ENCODE measurements at regions not wholly inside any gene's neighbourhood (a gene's known extent, or its start where the extent isn't known, plus 50 kb on each side); places are given as distances from the start of the nearest gene placed in this dataset.

DNA sequence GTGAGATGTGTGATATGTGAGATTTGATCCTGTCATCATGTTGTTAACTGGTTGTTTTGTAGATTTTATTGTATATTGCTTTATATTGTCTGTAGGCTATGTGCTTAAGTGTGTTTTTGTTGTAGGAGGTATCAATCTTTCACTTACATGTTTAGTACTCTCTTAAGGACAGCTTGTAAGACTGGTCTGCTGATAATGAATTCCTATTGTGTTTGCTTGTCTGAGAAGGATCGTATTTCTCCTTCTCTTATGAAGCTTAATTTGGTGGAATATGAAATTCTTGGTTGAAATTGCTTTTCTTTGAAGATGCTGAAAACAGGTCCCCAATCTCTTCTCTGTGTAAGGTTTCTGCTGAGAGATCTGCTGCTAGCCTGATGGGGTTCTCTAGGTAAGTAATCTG lies 94.5 kb upstream of the ARHGAP5 start:
- CTCF ChIA-PET = interaction anchor here (0.6 kb wide), 1 partner anchor 1997 kb away, joined by 5 read pairs; no protein-coding TSS in a partner anchor
- Histone ChIP-seq H3K4me3 (ENCODE audit: low read depth, low read length) (no peak overlapping the region), H3K27ac (ENCODE audit: low read depth, low read length) (no peak overlapping the region), H3K27me3 (ENCODE audit: control insufficient read depth, insufficient read depth, low read length) (peaks cover 2% of the 10 kb centered on the region), H3K9me3 (ENCODE audit: control insufficient read depth, insufficient read depth, low read length) (no peaks in the 10 kb centered on the region)
- no peak for DNase-seq (ENCODE audit: low read depth, low spot score)
- POLR2A ChIA-PET = no interaction called here
- TF ChIP-seq CTCF (IDR thresholded peaks at IDR 0.05; ENCODE audit: low read depth, low read length) = no peak

DNA sequence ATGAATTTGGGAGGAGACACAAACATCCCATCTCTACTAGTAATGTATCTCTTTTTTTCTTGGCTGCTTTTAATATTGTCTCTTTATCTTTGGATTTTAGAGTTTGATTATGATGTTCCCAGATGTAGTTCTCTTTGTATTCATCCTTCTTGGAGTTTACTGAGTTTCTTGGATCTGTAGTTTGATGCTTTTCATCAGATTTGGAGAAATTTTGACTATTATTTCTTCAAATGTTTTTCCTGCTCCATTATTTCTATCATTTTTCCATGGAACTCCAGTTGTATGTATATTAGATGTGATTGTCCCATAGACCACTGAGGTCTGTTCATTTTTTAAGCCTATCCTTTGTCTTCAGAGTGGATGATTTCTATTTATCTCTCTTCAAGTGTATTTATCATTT lies 90.7 kb upstream of the ARHGAP5 start:
- DNase-seq (ENCODE audit: low read depth, low spot score) = no peak
- POLR2A ChIA-PET = no interaction called here
- Histone ChIP-seq H3K27ac (ENCODE audit: low read depth, low read length) (no peak overlapping the region), H3K27me3 (ENCODE audit: control insufficient read depth, insufficient read depth, low read length) (peaks cover 2% of the 10 kb centered on the region), H3K4me3 (ENCODE audit: low read depth, low read length) (no peak overlapping the region), H3K9me3 (ENCODE audit: control insufficient read depth, insufficient read depth, low read length) (no peaks in the 10 kb centered on the region)
- no peak for TF ChIP-seq CTCF (IDR thresholded peaks at IDR 0.05; ENCODE audit: low read depth, low read length)
- CTCF ChIA-PET = no interaction called here

DNA sequence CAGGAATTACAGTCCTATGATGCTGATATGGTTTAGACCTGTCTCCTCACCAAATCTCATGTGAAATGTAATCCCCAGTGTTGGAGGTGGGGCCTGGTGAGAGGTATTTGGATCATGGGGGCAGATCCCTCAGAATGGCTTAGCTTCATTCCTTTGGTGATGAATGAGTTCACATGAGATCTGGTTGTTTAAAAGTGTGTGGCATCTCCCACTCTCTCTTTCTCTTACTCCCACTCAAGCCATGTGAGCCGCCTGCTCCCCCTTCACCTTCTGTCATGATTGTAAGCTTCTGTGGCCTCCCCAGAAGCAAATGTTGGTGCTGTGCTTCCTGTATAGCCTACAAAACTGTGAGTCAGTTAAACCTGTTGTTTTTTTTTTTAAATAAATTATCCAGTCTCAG lies 89.4 kb upstream of the ARHGAP5 start:
- DNase-seq (ENCODE audit: low read depth, low spot score) = no peak
- Histone ChIP-seq H3K27me3 (ENCODE audit: control insufficient read depth, insufficient read depth, low read length) (peaks cover 2% of the 10 kb centered on the region), H3K27ac (ENCODE audit: low read depth, low read length) (no peak overlapping the region), H3K4me3 (ENCODE audit: low read depth, low read length) (no peak overlapping the region), H3K9me3 (ENCODE audit: control insufficient read depth, insufficient read depth, low read length) (no peaks in the 10 kb centered on the region)
- ChIA-PET CTCF (no interaction called here), POLR2A (no interaction called here)
- no peak for TF ChIP-seq CTCF (IDR thresholded peaks at IDR 0.05; ENCODE audit: low read depth, low read length)

DNA sequence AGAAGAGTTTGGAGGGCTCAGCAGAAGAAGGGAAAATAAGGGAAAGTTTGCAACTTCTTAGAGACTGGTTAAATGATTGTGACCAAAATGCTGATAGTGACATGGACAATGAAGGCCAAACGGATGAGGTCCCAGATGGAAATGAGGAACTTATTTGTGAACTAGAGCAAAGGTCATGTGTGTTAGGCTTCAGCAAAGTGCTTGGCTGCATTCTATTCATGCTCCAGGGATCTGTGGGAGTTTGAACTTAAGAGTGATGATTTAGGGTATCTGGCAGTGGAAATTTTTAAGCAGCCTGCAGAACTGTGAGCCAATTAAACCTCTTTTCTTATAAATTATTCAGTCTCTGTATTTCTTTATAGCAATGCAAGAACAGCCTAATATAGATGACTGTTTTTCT lies 88.9 kb upstream of the ARHGAP5 start:
- CTCF ChIA-PET = no interaction called here
- TF ChIP-seq CTCF (IDR thresholded peaks at IDR 0.05; ENCODE audit: low read depth, low read length) = no peak

DNA sequence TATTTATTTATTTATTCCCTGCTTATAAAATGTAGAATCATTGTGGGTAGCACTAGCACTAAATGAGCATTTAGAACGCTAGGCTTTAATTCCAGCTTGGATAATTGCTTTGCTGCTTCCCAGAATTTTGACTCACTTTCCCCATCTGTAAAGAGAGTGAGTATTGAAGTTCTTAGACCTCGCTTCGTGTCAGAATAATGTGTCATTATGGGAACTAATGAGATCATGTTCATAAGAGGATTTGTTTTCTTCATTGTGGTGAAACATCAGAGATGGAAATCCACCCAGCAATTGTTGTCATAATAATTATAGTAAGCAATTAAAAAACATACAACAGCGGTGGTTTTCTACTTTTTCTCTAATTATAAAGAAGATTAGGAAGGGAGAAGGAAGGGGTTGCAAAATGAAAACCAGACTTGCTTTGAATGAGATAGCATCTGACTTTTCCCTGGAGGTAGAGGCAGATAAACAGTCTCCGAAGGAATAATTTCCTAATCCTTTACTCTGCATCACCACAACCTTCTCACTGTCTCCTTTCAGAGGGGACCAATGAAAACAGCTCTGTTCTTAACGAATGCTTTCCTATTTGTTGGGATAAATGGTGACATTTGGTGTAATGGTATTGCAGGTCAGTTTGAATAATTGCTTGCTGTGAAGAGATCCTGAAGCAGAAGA lies 86.8 kb upstream of the ARHGAP5 start:
- CTCF ChIA-PET = interaction anchor here (0.6 kb wide), 1 partner anchor 233 kb away, joined by 3 read pairs; no protein-coding TSS in a partner anchor
- Histone ChIP-seq H3K27ac (ENCODE audit: low read depth, low read length) (no peak overlapping the region), H3K9me3 (ENCODE audit: control insufficient read depth, insufficient read depth, low read length) (no peaks in the 10 kb centered on the region), H3K27me3 (ENCODE audit: control insufficient read depth, insufficient read depth, low read length) (no peaks in the 10 kb centered on the region), H3K4me3 (ENCODE audit: low read depth, low read length) (no peak overlapping the region)
- DNase-seq (ENCODE audit: low read depth, low spot score) = no peak
- TF ChIP-seq CTCF (IDR thresholded peaks at IDR 0.05; ENCODE audit: low read depth, low read length) = no peak
- POLR2A ChIA-PET = no interaction called here

More for the DNA sequence above, 88.9 kb upstream of the ARHGAP5 start:
- no peak for DNase-seq (ENCODE audit: low read depth, low spot score)
- Histone ChIP-seq H3K9me3 (ENCODE audit: control insufficient read depth, insufficient read depth, low read length) (no peaks in the 10 kb centered on the region), H3K4me3 (ENCODE audit: low read depth, low read length) (no peak overlapping the region), H3K27ac (ENCODE audit: low read depth, low read length) (no peak overlapping the region), H3K27me3 (ENCODE audit: control insufficient read depth, insufficient read depth, low read length) (peaks cover 2% of the 10 kb centered on the region)
- POLR2A ChIA-PET = no interaction called here

All from AG04450 (cell line).